H1 (cell line): ENCODE measurements at regions not wholly inside any gene's neighbourhood (a gene's known extent, or its start where the extent isn't known, plus 50 kb on each side); places are given as distances from the start of the nearest gene placed in this dataset.

Experiments
- CTCF ChIA-PET: fragments of 300-600 bp; sonication (Branson Sonifier 250); formaldehyde crosslinking; loops from one replicate; lab custom pipeline; 2021; ENCODE audit not compliant: partially characterized antibody; lab: Charles Lee
- POLR2A ChIA-PET: fragments of 300-600 bp; sonication (Branson Sonifier 250); formaldehyde crosslinking; loops from one replicate; lab custom pipeline; 2021; ENCODE audit warnings: inconsistent platforms; ENCODE audit not compliant: partially characterized antibody; lab: Charles Lee
- DNase-seq, 2 experiments: peaks; one replicate each; pipeline versions ENCODE4 v3.0.0 to v3.0.0-alpha.2; 2010 to 2022; ENCODE audit warnings: low spot score in 2 of 2, low read depth in 1 of 2, mixed read lengths in 1 of 2
- FAIRE-seq: peaks from 2 replicates; lab custom pipeline; 2011; peaks lifted over from hg19 to GRCh38; lab: Jason Lieb, UNC
- H2AFZ ChIP-seq: 2 replicates; pipeline ENCODE4 v1.8.1; 2012; ENCODE audit warnings: low read length, inconsistent platforms
- H2AK5ac ChIP-seq: 2 replicates; pipeline ENCODE4 v1.6.1; 2013; ENCODE audit warnings: low read depth, low read length
- H2BK120ac ChIP-seq: replicated peaks from 2 replicates; pipeline ENCODE3; 2013; ENCODE audit warnings: low read depth, low read length, inconsistent platforms
- H2BK12ac ChIP-seq: 2 replicates; pipeline ENCODE4 v1.6.1; 2013; ENCODE audit warnings: low read depth, low read length
- H2BK15ac ChIP-seq: 2 replicates; pipeline ENCODE4 v1.6.1; 2013; ENCODE audit warnings: low read length
- H2BK20ac ChIP-seq: 2 replicates; pipeline ENCODE4 v1.6.1; 2013; ENCODE audit warnings: low read length
- H2BK5ac ChIP-seq: 2 replicates; pipeline ENCODE4 v1.6.1; 2013; ENCODE audit warnings: low read depth, low read length
- H3K14ac ChIP-seq: 2 replicates; pipeline ENCODE4 v1.6.1; 2013; ENCODE audit warnings: inconsistent platforms; ENCODE audit not compliant: insufficient read length
- H3K18ac ChIP-seq: 2 replicates; pipeline ENCODE4 v1.6.1; 2013; ENCODE audit warnings: low read length; ENCODE audit errors: extremely low read depth
- H3K23ac ChIP-seq: 2 replicates; pipeline ENCODE4 v1.6.1; 2013; ENCODE audit warnings: inconsistent platforms; ENCODE audit not compliant: insufficient read length
- H3K23me2 ChIP-seq: 2 replicates; pipeline ENCODE4 v1.6.1; 2013; ENCODE audit warnings: low read depth, low read length
- H3K27ac ChIP-seq: 2 replicates; pipeline ENCODE4 v1.6.1; 2011; ENCODE audit warnings: low read depth, low read length, inconsistent platforms
- H3K27me3 ChIP-seq, 4 experiments: replicated peaks in 1 of 4; 1 replicate in 1 of 4; 2 replicates in 3 of 4; pipeline versions ENCODE4 v1.6.1 to v1.8.1; 2011 to 2013; ENCODE audit warnings: low read length in 3 of 4, mild to moderate bottlenecking in 3 of 4, inconsistent platforms in 2 of 4, mixed read lengths in 2 of 4, moderate library complexity in 1 of 4; ENCODE audit not compliant: control insufficient read depth in 3 of 4, insufficient read depth in 3 of 4; ENCODE audit errors: extremely low read depth in 1 of 4
- H3K36me3 ChIP-seq, 4 experiments: 2 replicates each; pipeline versions ENCODE4 v1.6.1 to v1.8.1; 2011 to 2013; ENCODE audit warnings: mild to moderate bottlenecking in 4 of 4, low read length in 3 of 4, moderate library complexity in 2 of 4, control low read depth in 1 of 4, inconsistent platforms in 1 of 4; ENCODE audit not compliant: insufficient read depth in 4 of 4, control insufficient read depth in 2 of 4
- H3K4ac ChIP-seq: replicated peaks from 2 replicates; pipeline ENCODE3; 2013; ENCODE audit warnings: low read length, low read depth, mixed read lengths, inconsistent platforms; ENCODE audit not compliant: insufficient read length
- H3K4me1 ChIP-seq, 4 experiments: replicated peaks in 1 of 4; 1 replicate in 1 of 4; 2 replicates in 3 of 4; pipeline versions ENCODE4 v1.6.1 to v1.8.1; 2011 to 2013; ENCODE audit warnings: low read length in 3 of 4, inconsistent platforms in 2 of 4, mixed read lengths in 1 of 4; ENCODE audit not compliant: insufficient read depth in 4 of 4, control insufficient read depth in 3 of 4
- H3K4me2 ChIP-seq, 2 experiments: 2 replicates each; pipeline versions ENCODE4 v1.6.1 to v1.8.1; 2011 to 2013; ENCODE audit warnings: low read depth in 2 of 2, low read length in 2 of 2, control low read depth in 1 of 2, inconsistent platforms in 1 of 2, mild to moderate bottlenecking in 1 of 2; ENCODE audit not compliant: insufficient read depth in 1 of 2
- H3K4me3 ChIP-seq, 4 experiments: fragments of 200-600, 300-600 bp in 1 of 4; sonication (generic), shearing (Covaris generic), sonication (Bioruptor Twin) in 1 of 4; 2 replicates each; pipeline versions ENCODE4 v1.5.1 to v1.8.1; 2011 to 2016; ENCODE audit warnings: low read length in 4 of 4, low read depth in 3 of 4, control low read depth in 2 of 4, inconsistent platforms in 2 of 4, mild to moderate bottlenecking in 2 of 4, mixed read lengths in 1 of 4, moderate library complexity in 1 of 4; ENCODE audit not compliant: insufficient read depth in 2 of 4; ENCODE audit errors: extremely low read depth in 1 of 4
- H3K56ac ChIP-seq: replicated peaks from 2 replicates; pipeline ENCODE3; 2013; ENCODE audit warnings: low read depth, mild to moderate bottlenecking, mixed read lengths, low read length, inconsistent platforms; ENCODE audit not compliant: insufficient read length
- H3K79me1 ChIP-seq: 2 replicates; pipeline ENCODE4 v1.6.1; 2013; ENCODE audit warnings: low read depth, low read length, control low read depth
- H3K79me2 ChIP-seq, 2 experiments: 2 replicates each; pipeline versions ENCODE4 v1.6.1 to v1.8.1; 2012 to 2013; ENCODE audit warnings: low read length in 2 of 2, mild to moderate bottlenecking in 2 of 2, inconsistent platforms in 1 of 2; ENCODE audit not compliant: insufficient read depth in 2 of 2, control insufficient read depth in 1 of 2
- H3K9ac ChIP-seq, 4 experiments: replicated peaks in 1 of 4; 1 replicate in 1 of 4; 2 replicates in 3 of 4; pipeline versions ENCODE4 v1.6.1 to v1.8.1; 2011 to 2013; ENCODE audit warnings: low read depth in 3 of 4, low read length in 3 of 4, control low read depth in 2 of 4, mild to moderate bottlenecking in 2 of 4, moderate library complexity in 2 of 4, inconsistent platforms in 1 of 4; ENCODE audit errors: extremely low read depth in 1 of 4
- H3K9me3 ChIP-seq, 2 experiments: 2 replicates each; pipeline versions ENCODE4 v1.6.1 to v1.8.1; 2012 to 2013; ENCODE audit warnings: mild to moderate bottlenecking in 2 of 2, moderate library complexity in 2 of 2, control low read depth in 1 of 2, inconsistent platforms in 1 of 2, low read depth in 1 of 2, low read length in 1 of 2, mixed read lengths in 1 of 2; ENCODE audit not compliant: insufficient read depth in 2 of 2
- H4K20me1 ChIP-seq, 2 experiments: replicated peaks in 1 of 2; 2 replicates each; pipeline versions ENCODE3 to v1.8.1; 2011 to 2013; ENCODE audit warnings: inconsistent platforms in 2 of 2, low read length in 2 of 2, mild to moderate bottlenecking in 1 of 2; ENCODE audit not compliant: insufficient read depth in 2 of 2, control insufficient read depth in 1 of 2
- H4K5ac ChIP-seq: 2 replicates; pipeline ENCODE4 v1.6.1; 2013; ENCODE audit warnings: low read length, low read depth, mixed read lengths, inconsistent platforms; ENCODE audit not compliant: insufficient read length
- H4K8ac ChIP-seq: 2 replicates; pipeline ENCODE4 v1.8.0; 2013; ENCODE audit warnings: mild to moderate bottlenecking, moderate library complexity, low read length, inconsistent platforms; ENCODE audit not compliant: insufficient read depth; ENCODE audit errors: extremely low read depth
- H4K91ac ChIP-seq: replicated peaks from 2 replicates; pipeline ENCODE3; 2013; ENCODE audit warnings: low read length, mixed read lengths, inconsistent platforms; ENCODE audit not compliant: insufficient read length
- SIN3A ChIP-seq, 2 experiments: IDR thresholded peaks in 1 of 2; conservative IDR thresholded peaks in 1 of 2; 2 replicates each; pipeline ENCODE4 v1.6.1; 2011 to 2012; ENCODE audit warnings: low read length in 2 of 2, improper control_type of control experiment in 1 of 2, low read depth in 1 of 2, mild to moderate bottlenecking in 1 of 2
- SP4 ChIP-seq: IDR thresholded peaks from 2 replicates; pipeline ENCODE4 v1.6.1; 2012; ENCODE audit warnings: low read length, inconsistent platforms
- USF2 ChIP-seq: IDR thresholded peaks from 2 replicates; pipeline ENCODE4 v1.6.1; 2011; ENCODE audit warnings: low read length, improper control_type of control experiment
- WGBS, 2 experiments: shearing (Covaris generic) in 1 of 2; methylation state at CpG; one replicate each; pipeline versions ENCODE4 v1.1.6 to v1.1.7; 2013 to 2015; ENCODE audit warnings: low lambda C conversion rate in 2 of 2, mixed read lengths in 2 of 2, inconsistent platforms in 1 of 2, low coverage in 1 of 2, missing lambda C conversion rate in 1 of 2; ENCODE audit not compliant: insufficient replicate concordance in 2 of 2, insufficient coverage in 1 of 2, insufficient read length in 1 of 2; ENCODE audit errors: extremely low coverage in 1 of 2, missing lambda C conversion rate in 1 of 2; 5-methylcytosine and 5-hydroxymethylcytosine counted together

- Histone ChIP-seq H2BK5ac (no peak overlapping the region), H4K5ac (no peak overlapping the region), H3K79me2 (no peaks in the 10 kb centered on the region), H2BK12ac (no peak overlapping the region), H2AFZ (0 out of 2 replicates have a peak overlapping the region, but pooled peaks have one; percentile 70), H3K9me3 (no peaks in the 10 kb centered on the region), H4K8ac (no peak overlapping the region), H3K27ac (no peak overlapping the region), H4K20me1 (no peaks in the 10 kb centered on the region), H3K27me3 (no peaks in the 10 kb centered on the region), H3K56ac (no peak overlapping the region), H3K79me1 (no peaks in the 10 kb centered on the region), H3K18ac (no peak overlapping the region), H2BK15ac (no peak overlapping the region), H3K36me3 (no peaks in the 10 kb centered on the region), H3K23ac (no peak overlapping the region), H3K4me3 (no peak overlapping the region), H3K14ac (no peak overlapping the region), H3K23me2 (no peaks in the 10 kb centered on the region), H4K91ac (no peak overlapping the region), H2BK20ac (no peak overlapping the region), H2BK120ac (no peak overlapping the region), H3K9ac (no peak overlapping the region), H3K4me1 (no peaks in the 10 kb centered on the region; a peak in 1 of 7 replicates), H3K4ac (no peak overlapping the region), H3K4me2 (no peak overlapping the region), H2AK5ac (no peak overlapping the region)
- FAIRE-seq (no peak), DNase-seq (no peak)
- POLR2A ChIA-PET = no interaction called here
- CTCF ChIA-PET = no interaction called here
- WGBS, 2 experiments = 85% methylated on average over 8 of the region's 8 CpGs; no CpG with 5 or more reads in 1 of the 2 experiments
- TF ChIP-seq SIN3A (conservative IDR thresholded peaks at IDR 0.05 in 1 of 2, IDR thresholded peaks at IDR 0.05 in 1 of 2; ENCODE audit: low read depth in 1 of 2, low read length in 2 of 2) (no peak), USF2 (no peak), SP4 (no peak)
Measured at GRCh38 chr10:128952856-128953255, 514.2 kb upstream of the MGMT start.
